SK-N-SH treated with all-trans-retinoic acid at 6 μM for 48 hours (cell line): ENCODE measurements at regions not wholly inside any gene's neighbourhood (a gene's known extent, or its start where the extent isn't known, plus 50 kb on each side); places are given as distances from the start of the nearest gene placed in this dataset.

Experiments used
- ISL1 ChIP-seq: fragments of 250-450 bp; sonication (Bioruptor Pico); IDR thresholded peaks from 2 replicates; pipeline ENCODE4 v2.1.2; 2022; ENCODE audit warnings: mild to moderate bottlenecking, moderate library complexity
- OSR1 ChIP-seq: fragments of 250-450 bp; sonication (Bioruptor Pico); IDR thresholded peaks from 2 replicates; pipeline ENCODE4 v1.8.0; 2022; ENCODE audit warnings: moderate library complexity, mild to moderate bottlenecking, inconsistent platforms
- TOX ChIP-seq: fragments of 250-450 bp; sonication (Bioruptor Pico); IDR thresholded peaks from 2 replicates; pipeline ENCODE4 v1.8.0; 2021; ENCODE audit warnings: mild to moderate bottlenecking, moderate library complexity, borderline replicate concordance
- ZC3H10 ChIP-seq: fragments of 250-450 bp; sonication (Bioruptor Pico); IDR thresholded peaks from 2 replicates; pipeline ENCODE4 v1.5.1; 2021; ENCODE audit warnings: mild to moderate bottlenecking, moderate library complexity
- ZFP30 ChIP-seq: fragments of 450-650 bp; formaldehyde crosslinking; IDR thresholded peaks from 2 replicates; pipeline ENCODE4 v1.5.0; 2022; ENCODE audit warnings: mild to moderate bottlenecking, moderate library complexity
- ZNF565 ChIP-seq: fragments of 450-650 bp; formaldehyde crosslinking; conservative IDR thresholded peaks from 2 replicates; pipeline ENCODE4 v1.5.0; 2020; ENCODE audit warnings: low read depth, mild to moderate bottlenecking, moderate library complexity
- TF ChIP-seq, protein P1 (sequence below): fragments of 250-450 bp; sonication (Bioruptor Pico); IDR thresholded peaks from 2 replicates; pipeline ENCODE4 v1.5.0; 2020; ENCODE audit warnings: mild to moderate bottlenecking, moderate library complexity
- TF ChIP-seq, protein P2 (sequence below): fragments of 250-450 bp; sonication (Bioruptor Pico); IDR thresholded peaks from 2 replicates; pipeline ENCODE4 v1.8.0; 2021; ENCODE audit warnings: low read depth, mild to moderate bottlenecking, moderate library complexity, borderline replicate concordance

DNA sequence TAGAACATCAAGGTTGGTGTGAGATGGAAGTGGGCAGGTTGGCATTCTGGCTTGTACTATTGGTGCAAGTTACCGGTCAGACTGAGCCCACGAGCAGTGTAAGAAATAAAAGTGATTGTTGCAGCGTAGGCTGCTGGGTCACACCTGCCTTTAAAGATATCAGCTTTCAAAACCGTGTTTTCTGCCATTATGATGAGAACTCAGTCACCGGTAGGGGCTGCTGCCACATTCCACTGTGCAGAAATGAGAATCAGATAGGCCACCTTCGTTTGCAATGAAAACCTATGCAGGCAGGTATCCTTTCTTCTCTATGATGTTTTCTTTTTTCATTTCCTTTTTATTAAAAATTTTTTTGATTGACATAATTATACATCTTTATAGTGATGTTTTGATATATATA, 168.5 kb downstream of the MYLK4 start:
- TF ChIP-seq ZFP30: no peak
- TF ChIP-seq, protein P1, sequence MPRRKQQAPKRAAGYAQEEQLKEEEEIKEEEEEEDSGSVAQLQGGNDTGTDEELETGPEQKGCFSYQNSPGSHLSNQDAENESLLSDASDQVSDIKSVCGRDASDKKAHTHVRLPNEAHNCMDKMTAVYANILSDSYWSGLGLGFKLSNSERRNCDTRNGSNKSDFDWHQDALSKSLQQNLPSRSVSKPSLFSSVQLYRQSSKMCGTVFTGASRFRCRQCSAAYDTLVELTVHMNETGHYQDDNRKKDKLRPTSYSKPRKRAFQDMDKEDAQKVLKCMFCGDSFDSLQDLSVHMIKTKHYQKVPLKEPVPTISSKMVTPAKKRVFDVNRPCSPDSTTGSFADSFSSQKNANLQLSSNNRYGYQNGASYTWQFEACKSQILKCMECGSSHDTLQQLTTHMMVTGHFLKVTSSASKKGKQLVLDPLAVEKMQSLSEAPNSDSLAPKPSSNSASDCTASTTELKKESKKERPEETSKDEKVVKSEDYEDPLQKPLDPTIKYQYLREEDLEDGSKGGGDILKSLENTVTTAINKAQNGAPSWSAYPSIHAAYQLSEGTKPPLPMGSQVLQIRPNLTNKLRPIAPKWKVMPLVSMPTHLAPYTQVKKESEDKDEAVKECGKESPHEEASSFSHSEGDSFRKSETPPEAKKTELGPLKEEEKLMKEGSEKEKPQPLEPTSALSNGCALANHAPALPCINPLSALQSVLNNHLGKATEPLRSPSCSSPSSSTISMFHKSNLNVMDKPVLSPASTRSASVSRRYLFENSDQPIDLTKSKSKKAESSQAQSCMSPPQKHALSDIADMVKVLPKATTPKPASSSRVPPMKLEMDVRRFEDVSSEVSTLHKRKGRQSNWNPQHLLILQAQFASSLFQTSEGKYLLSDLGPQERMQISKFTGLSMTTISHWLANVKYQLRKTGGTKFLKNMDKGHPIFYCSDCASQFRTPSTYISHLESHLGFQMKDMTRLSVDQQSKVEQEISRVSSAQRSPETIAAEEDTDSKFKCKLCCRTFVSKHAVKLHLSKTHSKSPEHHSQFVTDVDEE: no peak
- no peak for TF ChIP-seq ZNF565 (CRISPR knock-in tag)
- no peak for TF ChIP-seq ZC3H10
- TF ChIP-seq TOX: no peak
- TF ChIP-seq ISL1 (CRISPR knock-in tag): no peak
- no peak for TF ChIP-seq OSR1
- TF ChIP-seq, protein P2, sequence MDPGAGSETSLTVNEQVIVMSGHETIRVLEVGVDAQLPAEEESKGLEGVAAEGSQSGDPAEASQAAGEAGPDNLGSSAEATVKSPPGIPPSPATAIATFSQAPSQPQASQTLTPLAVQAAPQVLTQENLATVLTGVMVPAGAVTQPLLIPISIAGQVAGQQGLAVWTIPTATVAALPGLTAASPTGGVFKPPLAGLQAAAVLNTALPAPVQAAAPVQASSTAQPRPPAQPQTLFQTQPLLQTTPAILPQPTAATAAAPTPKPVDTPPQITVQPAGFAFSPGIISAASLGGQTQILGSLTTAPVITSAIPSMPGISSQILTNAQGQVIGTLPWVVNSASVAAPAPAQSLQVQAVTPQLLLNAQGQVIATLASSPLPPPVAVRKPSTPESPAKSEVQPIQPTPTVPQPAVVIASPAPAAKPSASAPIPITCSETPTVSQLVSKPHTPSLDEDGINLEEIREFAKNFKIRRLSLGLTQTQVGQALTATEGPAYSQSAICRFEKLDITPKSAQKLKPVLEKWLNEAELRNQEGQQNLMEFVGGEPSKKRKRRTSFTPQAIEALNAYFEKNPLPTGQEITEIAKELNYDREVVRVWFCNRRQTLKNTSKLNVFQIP (CRISPR knock-in tag): no peak
